ENCODE measurements at regions not wholly inside any gene's neighbourhood (a gene's known extent, or its start where the extent isn't known, plus 50 kb on each side); places are given as distances from the start of the nearest gene placed in this dataset.

- CTCF ChIA-PET, result no interaction called here
- Histone ChIP-seq H3K9me3 (ENCODE audit: control insufficient read depth, insufficient read depth, low read length) (peaks cover 68% of the 10 kb centered on the region), H3K4me3 (ENCODE audit: low read depth, low read length) (no peak overlapping the region), H3K27me3 (ENCODE audit: control insufficient read depth, insufficient read depth, low read length) (no peaks in the 10 kb centered on the region), H3K27ac (ENCODE audit: low read depth, low read length) (no peak overlapping the region)
- POLR2A ChIA-PET, result no interaction called here
- no peak for DNase-seq (ENCODE audit: low read depth, low spot score)
- no peak for TF ChIP-seq CTCF (IDR thresholded peaks at IDR 0.05; ENCODE audit: low read depth, low read length)
These were observed 101.3 kb upstream of the SOX1 start for GRCh38 chr13:111965466-111966214.

GRCh38 chr13:111966933-111967332 is 100.0 kb upstream of the SOX1 start:
- CTCF ChIA-PET, result no interaction called here
- no peak for DNase-seq (ENCODE audit: low read depth, low spot score)
- Histone ChIP-seq H3K27me3 (ENCODE audit: control insufficient read depth, insufficient read depth, low read length) (no peaks in the 10 kb centered on the region), H3K9me3 (ENCODE audit: control insufficient read depth, insufficient read depth, low read length) (peaks cover 70% of the 10 kb centered on the region), H3K4me3 (ENCODE audit: low read depth, low read length) (no peak overlapping the region), H3K27ac (ENCODE audit: low read depth, low read length) (no peak overlapping the region)
- POLR2A ChIA-PET, result no interaction called here
- TF ChIP-seq CTCF (IDR thresholded peaks at IDR 0.05; ENCODE audit: low read depth, low read length), result no peak

- DNase-seq (ENCODE audit: low read depth, low spot score), result no peak
- Histone ChIP-seq H3K27me3 (ENCODE audit: control insufficient read depth, insufficient read depth, low read length) (no peaks in the 10 kb centered on the region), H3K9me3 (ENCODE audit: control insufficient read depth, insufficient read depth, low read length) (peaks cover 70% of the 10 kb centered on the region), H3K27ac (ENCODE audit: low read depth, low read length) (no peak overlapping the region), H3K4me3 (ENCODE audit: low read depth, low read length) (no peak overlapping the region)
- no peak for TF ChIP-seq CTCF (IDR thresholded peaks at IDR 0.05; ENCODE audit: low read depth, low read length)
- ChIA-PET CTCF (no interaction called here), POLR2A (no interaction called here)
These were observed 99.3 kb upstream of the SOX1 start for GRCh38 chr13:111967572-111968201.

GRCh38 chr13:111968336-111969010 is 98.5 kb upstream of the SOX1 start:
- Histone ChIP-seq H3K9me3 (ENCODE audit: control insufficient read depth, insufficient read depth, low read length) (peaks cover 69% of the 10 kb centered on the region), H3K4me3 (ENCODE audit: low read depth, low read length) (no peak overlapping the region), H3K27ac (ENCODE audit: low read depth, low read length) (no peak overlapping the region), H3K27me3 (ENCODE audit: control insufficient read depth, insufficient read depth, low read length) (no peaks in the 10 kb centered on the region)
- ChIA-PET POLR2A (no interaction called here), CTCF (no interaction called here)
- no peak for TF ChIP-seq CTCF (IDR thresholded peaks at IDR 0.05; ENCODE audit: low read depth, low read length)
- no peak for DNase-seq (ENCODE audit: low read depth, low spot score)

GRCh38 chr13:111969551-111970135 is 97.3 kb upstream of the SOX1 start:
- ChIA-PET CTCF (no interaction called here), POLR2A (no interaction called here)
- no peak overlapping the region for H3K27ac ChIP-seq (ENCODE audit: low read depth, low read length)

More at GRCh38 chr13:111969551-111970135, 97.3 kb upstream of the SOX1 start:
- no peak for DNase-seq (ENCODE audit: low read depth, low spot score)
- H3K27me3 ChIP-seq (ENCODE audit: control insufficient read depth, insufficient read depth, low read length), result no peaks in the 10 kb centered on the region
- no peak for TF ChIP-seq CTCF (IDR thresholded peaks at IDR 0.05; ENCODE audit: low read depth, low read length)
- H3K9me3 ChIP-seq (ENCODE audit: control insufficient read depth, insufficient read depth, low read length), result peaks cover 75% of the 10 kb centered on the region
- H3K4me3 ChIP-seq (ENCODE audit: low read depth, low read length), result no peak overlapping the region
